PC-9 (cell line): ENCODE measurements at regions not wholly inside any gene's neighbourhood (a gene's known extent, or its start where the extent isn't known, plus 50 kb on each side); places are given as distances from the start of the nearest gene placed in this dataset.

ENCODE experiments used
- BruUV-seq: library from RNA; stranded (reverse); fragments of 400-500 nt; replicated peaks from 2 replicates; lab custom pipeline; 2021; lab: Mats Ljungman, UMichigan
- CTCF ChIA-PET: fragments of 300-600 bp; sonication (Branson Sonifier 250); formaldehyde crosslinking; loops from one replicate; lab custom pipeline; 2022; ENCODE audit warnings: antibody characterized with exemption; lab: Charles Lee
- POLR2A ChIA-PET: fragments of 300-600 bp; sonication (Branson Sonifier 250); formaldehyde crosslinking; loops from one replicate; lab custom pipeline; 2022; ENCODE audit warnings: antibody characterized with exemption; ENCODE audit not compliant: unreplicated experiment; lab: Charles Lee
- DNase-seq, 2 experiments: peaks; one replicate each; pipeline versions ENCODE4 v3.0.0 to v3.0.0-alpha.2; 2015 to 2022; ENCODE audit warnings: mixed read lengths in 1 of 2
- H2AFZ ChIP-seq: fragments of 200-600 bp; sonication (generic); 2 replicates; pipeline ENCODE4 v1.8.1; 2017; ENCODE audit warnings: antibody characterized with exemption
- H3F3A ChIP-seq: fragments of 200-600 bp; sonication (generic); 2 replicates; pipeline ENCODE4 v1.8.1; 2017; ENCODE audit warnings: antibody characterized with exemption, mild to moderate bottlenecking, low read depth; ENCODE audit not compliant: insufficient read depth
- H3K27ac ChIP-seq: fragments of 200-600 bp; sonication (generic); 2 replicates; pipeline ENCODE4 v1.6.1; 2016; ENCODE audit warnings: mixed run types
- H3K27me3 ChIP-seq: fragments of 200-600 bp; sonication (generic); 2 replicates; pipeline ENCODE4 v1.6.1; 2016; ENCODE audit warnings: low read depth, mixed run types; ENCODE audit not compliant: insufficient read depth
- H3K36me3 ChIP-seq: fragments of 200-600 bp; sonication (generic); 2 replicates; pipeline ENCODE4 v1.6.1; 2016; ENCODE audit warnings: low read depth, mixed run types
- H3K4me1 ChIP-seq: fragments of 200-600 bp; sonication (generic); replicated peaks from 2 replicates; pipeline ENCODE4 v1.6.1; 2016; ENCODE audit warnings: mixed run types; ENCODE audit not compliant: insufficient read depth
- H3K4me2 ChIP-seq: fragments of 200-600 bp; sonication (generic); 2 replicates; pipeline ENCODE4 v1.6.1; 2017; ENCODE audit warnings: mixed run types
- H3K4me3 ChIP-seq: fragments of 200-600 bp; sonication (generic); 2 replicates; pipeline ENCODE4 v1.6.1; 2016; ENCODE audit warnings: mixed run types
- H3K79me2 ChIP-seq: fragments of 200-600 bp; sonication (generic); 2 replicates; pipeline ENCODE4 v1.6.1; 2017; ENCODE audit warnings: low read depth, mixed run types
- H3K9me2 ChIP-seq: fragments of 200-600 bp; sonication (generic); 2 replicates; pipeline ENCODE4 v1.8.1; 2017; ENCODE audit warnings: mild to moderate bottlenecking; ENCODE audit not compliant: insufficient read depth
- H3K9me3 ChIP-seq: fragments of 200-600 bp; sonication (generic); 2 replicates; pipeline ENCODE4 v1.8.1; 2016; ENCODE audit warnings: low read depth; ENCODE audit not compliant: insufficient read depth
- H4K20me1 ChIP-seq: fragments of 200-600 bp; sonication (generic); 2 replicates; pipeline ENCODE4 v1.8.1; 2017; ENCODE audit not compliant: insufficient read depth
- EZH2 ChIP-seq: fragments of 200-600 bp; sonication (generic); IDR thresholded peaks from 2 replicates; pipeline ENCODE4 v1.8.0; 2017; ENCODE audit warnings: antibody characterized with exemption, low read depth
- intact Hi-C: fragments of 100-400 bp; cut with micrococcal nuclease; formaldehyde crosslinking; loops from one replicate; pipeline ENCODE4 v1.10.0; 2022; ENCODE audit not compliant: unreplicated experiment
- TF ChIP-seq, protein P1 (sequence below): fragments of 200-600 bp; sonication (generic); conservative IDR thresholded peaks from 2 replicates; pipeline ENCODE4 v1.6.1; 2017; ENCODE audit warnings: mixed run types, antibody characterized with exemption, mild to moderate bottlenecking, moderate library complexity

DNA sequence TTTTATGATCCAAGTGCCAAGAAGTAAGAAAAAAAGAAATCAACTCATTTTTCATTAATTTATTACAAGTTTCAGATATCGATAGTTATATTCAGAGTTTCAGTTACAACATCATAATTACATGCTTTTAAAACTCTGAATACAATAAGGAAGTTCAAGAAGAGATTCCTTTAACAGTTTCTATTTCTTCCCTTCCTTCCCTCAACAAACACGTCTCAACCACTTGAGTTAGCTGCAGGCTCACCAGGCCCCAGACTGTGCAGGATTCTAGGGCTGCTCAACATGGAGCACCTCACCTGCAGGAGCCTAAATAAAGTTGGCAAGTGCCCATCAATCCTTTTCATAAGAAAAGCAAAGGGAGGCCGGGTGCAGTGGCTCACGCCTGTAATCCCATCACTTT lies 79.2 kb upstream of the FNDC3B start:
- Histone ChIP-seq H3K27me3 (no peaks in the 10 kb centered on the region), H3K9me2 (no peaks in the 10 kb centered on the region; the same call in 1 of the 2 replicates), H3K36me3 (no peaks in the 10 kb centered on the region; the same call in 1 of the 2 replicates), H3K4me3 (peak overlapping the region; percentile 14; the same call in 1 of the 2 replicates), H3K79me2 (0 out of 2 replicates have a peak, but pooled peaks cover 5% of the 10 kb centered on the region), H3F3A (peaks cover 11% of the 10 kb centered on the region; the same call in 1 of the 2 replicates), H4K20me1 (no peaks in the 10 kb centered on the region), H3K9me3 (peaks cover 9% of the 10 kb centered on the region), H2AFZ (no peak overlapping the region), H3K4me1 (peaks cover 32% of the 10 kb centered on the region), H3K27ac (peak overlapping the region; percentile 91), H3K4me2 (peak overlapping the region; percentile 74)
- DNase-seq = no peak
- no peak for TF ChIP-seq EZH2
- TF ChIP-seq, protein P1, sequence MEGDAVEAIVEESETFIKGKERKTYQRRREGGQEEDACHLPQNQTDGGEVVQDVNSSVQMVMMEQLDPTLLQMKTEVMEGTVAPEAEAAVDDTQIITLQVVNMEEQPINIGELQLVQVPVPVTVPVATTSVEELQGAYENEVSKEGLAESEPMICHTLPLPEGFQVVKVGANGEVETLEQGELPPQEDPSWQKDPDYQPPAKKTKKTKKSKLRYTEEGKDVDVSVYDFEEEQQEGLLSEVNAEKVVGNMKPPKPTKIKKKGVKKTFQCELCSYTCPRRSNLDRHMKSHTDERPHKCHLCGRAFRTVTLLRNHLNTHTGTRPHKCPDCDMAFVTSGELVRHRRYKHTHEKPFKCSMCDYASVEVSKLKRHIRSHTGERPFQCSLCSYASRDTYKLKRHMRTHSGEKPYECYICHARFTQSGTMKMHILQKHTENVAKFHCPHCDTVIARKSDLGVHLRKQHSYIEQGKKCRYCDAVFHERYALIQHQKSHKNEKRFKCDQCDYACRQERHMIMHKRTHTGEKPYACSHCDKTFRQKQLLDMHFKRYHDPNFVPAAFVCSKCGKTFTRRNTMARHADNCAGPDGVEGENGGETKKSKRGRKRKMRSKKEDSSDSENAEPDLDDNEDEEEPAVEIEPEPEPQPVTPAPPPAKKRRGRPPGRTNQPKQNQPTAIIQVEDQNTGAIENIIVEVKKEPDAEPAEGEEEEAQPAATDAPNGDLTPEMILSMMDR = no peak
- intact Hi-C loops = loop anchor here (2.0 to 10.0 kb wide), 2 partner anchors 81 to 115 kb away; partner anchors contain the start of gene TMEM212
- POLR2A ChIA-PET = no interaction called here
- CTCF ChIA-PET = no interaction called here
- no TSS peak for BruUV-seq

- no TSS peak for BruUV-seq
- H3K27me3 ChIP-seq = no peaks in the 10 kb centered on the region
- H3K4me3 ChIP-seq = no peak overlapping the region
- no peak for TF ChIP-seq EZH2
- TF ChIP-seq, protein P1 = no peak
- H3K4me1 ChIP-seq = peaks cover 49% of the 10 kb centered on the region
- H3K27ac ChIP-seq = peak overlapping the region; percentile 4; the same call in 1 of the 2 replicates
- H3K9me3 ChIP-seq = peaks cover 9% of the 10 kb centered on the region
- DNase-seq = no peak
- ChIA-PET CTCF (interaction anchor here (0.6 kb wide), 1 partner anchor 1001 kb away, joined by 3 read pairs; no protein-coding TSS in a partner anchor), POLR2A (no interaction called here)
- H3K4me2 ChIP-seq = no peak overlapping the region
- no peaks in the 10 kb centered on the region; the same call in 1 of the 2 replicates for H3K9me2 ChIP-seq
- H3K36me3 ChIP-seq = no peaks in the 10 kb centered on the region; the same call in 1 of the 2 replicates
- H3F3A ChIP-seq = peaks cover 24% of the 10 kb centered on the region
- H2AFZ ChIP-seq = no peak overlapping the region
- no peaks in the 10 kb centered on the region for H4K20me1 ChIP-seq
- 0 out of 2 replicates have a peak, but pooled peaks cover 5% of the 10 kb centered on the region for H3K79me2 ChIP-seq
- intact Hi-C loops = loop anchor here (10.0 kb wide), 1 partner anchor 117 kb away; the partner anchor contains the start of gene TMEM212
Measured at GRCh38 chr3:171962137-171962720, 77.1 kb upstream of the FNDC3B start.

- Histone ChIP-seq H3K36me3 (no peaks in the 10 kb centered on the region; the same call in 1 of the 2 replicates), H4K20me1 (no peaks in the 10 kb centered on the region), H3K9me3 (peaks cover 15% of the 10 kb centered on the region), H3K79me2 (0 out of 2 replicates have a peak, but pooled peaks cover 5% of the 10 kb centered on the region), H3K4me2 (no peak overlapping the region), H3K27ac (no peak overlapping the region), H3K27me3 (no peaks in the 10 kb centered on the region), H3F3A (peaks cover 37% of the 10 kb centered on the region), H3K9me2 (no peaks in the 10 kb centered on the region; the same call in 1 of the 2 replicates), H3K4me3 (no peak overlapping the region), H3K4me1 (peaks cover 63% of the 10 kb centered on the region), H2AFZ (no peak overlapping the region)
- ChIA-PET POLR2A (no interaction called here), CTCF (no interaction called here)
- TF ChIP-seq, protein P1 = no peak
- no peak for TF ChIP-seq EZH2
- BruUV-seq = no TSS peak
- intact Hi-C loops = loop anchor here (10.0 kb wide), 1 partner anchor 119 kb away; the partner anchor contains the start of gene TMEM212
- DNase-seq = no peak
Measured at GRCh38 chr3:171963546-171963945, 75.8 kb upstream of the FNDC3B start.
